HL-60 (cell line): ENCODE measurements at regions not wholly inside any gene's neighbourhood (a gene's known extent, or its start where the extent isn't known, plus 50 kb on each side); places are given as distances from the start of the nearest gene placed in this dataset.

Experiments used
- GABPA ChIP-seq: IDR thresholded peaks from 2 replicates; pipeline ENCODE4 v1.6.1; 2012; ENCODE audit warnings: low read depth
- POLR2AphosphoS5 ChIP-seq: IDR thresholded peaks from 2 replicates; pipeline ENCODE4 v1.6.1; 2012; ENCODE audit warnings: low read depth
- SPI1 ChIP-seq: IDR thresholded peaks from 2 replicates; pipeline ENCODE4 v1.6.1; 2012; ENCODE audit warnings: low read depth, mild to moderate bottlenecking, borderline replicate concordance
- TF ChIP-seq, protein P1 (sequence below): IDR thresholded peaks from one replicate; pipeline ENCODE4 v1.5.1; 2011; ENCODE audit warnings: low read length, control low read depth, inconsistent platforms; ENCODE audit not compliant: insufficient read depth
- TF ChIP-seq, protein P2 (sequence below): IDR thresholded peaks from 2 replicates; pipeline ENCODE4 v1.6.1; 2012; ENCODE audit warnings: low read depth; ENCODE audit not compliant: insufficient replicate concordance

GRCh38 chr2:143852759-143853158, 667.2 kb downstream of the ZEB2 start:
- TF ChIP-seq, protein P1, sequence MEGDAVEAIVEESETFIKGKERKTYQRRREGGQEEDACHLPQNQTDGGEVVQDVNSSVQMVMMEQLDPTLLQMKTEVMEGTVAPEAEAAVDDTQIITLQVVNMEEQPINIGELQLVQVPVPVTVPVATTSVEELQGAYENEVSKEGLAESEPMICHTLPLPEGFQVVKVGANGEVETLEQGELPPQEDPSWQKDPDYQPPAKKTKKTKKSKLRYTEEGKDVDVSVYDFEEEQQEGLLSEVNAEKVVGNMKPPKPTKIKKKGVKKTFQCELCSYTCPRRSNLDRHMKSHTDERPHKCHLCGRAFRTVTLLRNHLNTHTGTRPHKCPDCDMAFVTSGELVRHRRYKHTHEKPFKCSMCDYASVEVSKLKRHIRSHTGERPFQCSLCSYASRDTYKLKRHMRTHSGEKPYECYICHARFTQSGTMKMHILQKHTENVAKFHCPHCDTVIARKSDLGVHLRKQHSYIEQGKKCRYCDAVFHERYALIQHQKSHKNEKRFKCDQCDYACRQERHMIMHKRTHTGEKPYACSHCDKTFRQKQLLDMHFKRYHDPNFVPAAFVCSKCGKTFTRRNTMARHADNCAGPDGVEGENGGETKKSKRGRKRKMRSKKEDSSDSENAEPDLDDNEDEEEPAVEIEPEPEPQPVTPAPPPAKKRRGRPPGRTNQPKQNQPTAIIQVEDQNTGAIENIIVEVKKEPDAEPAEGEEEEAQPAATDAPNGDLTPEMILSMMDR: no peak
- no peak for TF ChIP-seq SPI1
- TF ChIP-seq POLR2AphosphoS5: no peak
- TF ChIP-seq, protein P2, sequence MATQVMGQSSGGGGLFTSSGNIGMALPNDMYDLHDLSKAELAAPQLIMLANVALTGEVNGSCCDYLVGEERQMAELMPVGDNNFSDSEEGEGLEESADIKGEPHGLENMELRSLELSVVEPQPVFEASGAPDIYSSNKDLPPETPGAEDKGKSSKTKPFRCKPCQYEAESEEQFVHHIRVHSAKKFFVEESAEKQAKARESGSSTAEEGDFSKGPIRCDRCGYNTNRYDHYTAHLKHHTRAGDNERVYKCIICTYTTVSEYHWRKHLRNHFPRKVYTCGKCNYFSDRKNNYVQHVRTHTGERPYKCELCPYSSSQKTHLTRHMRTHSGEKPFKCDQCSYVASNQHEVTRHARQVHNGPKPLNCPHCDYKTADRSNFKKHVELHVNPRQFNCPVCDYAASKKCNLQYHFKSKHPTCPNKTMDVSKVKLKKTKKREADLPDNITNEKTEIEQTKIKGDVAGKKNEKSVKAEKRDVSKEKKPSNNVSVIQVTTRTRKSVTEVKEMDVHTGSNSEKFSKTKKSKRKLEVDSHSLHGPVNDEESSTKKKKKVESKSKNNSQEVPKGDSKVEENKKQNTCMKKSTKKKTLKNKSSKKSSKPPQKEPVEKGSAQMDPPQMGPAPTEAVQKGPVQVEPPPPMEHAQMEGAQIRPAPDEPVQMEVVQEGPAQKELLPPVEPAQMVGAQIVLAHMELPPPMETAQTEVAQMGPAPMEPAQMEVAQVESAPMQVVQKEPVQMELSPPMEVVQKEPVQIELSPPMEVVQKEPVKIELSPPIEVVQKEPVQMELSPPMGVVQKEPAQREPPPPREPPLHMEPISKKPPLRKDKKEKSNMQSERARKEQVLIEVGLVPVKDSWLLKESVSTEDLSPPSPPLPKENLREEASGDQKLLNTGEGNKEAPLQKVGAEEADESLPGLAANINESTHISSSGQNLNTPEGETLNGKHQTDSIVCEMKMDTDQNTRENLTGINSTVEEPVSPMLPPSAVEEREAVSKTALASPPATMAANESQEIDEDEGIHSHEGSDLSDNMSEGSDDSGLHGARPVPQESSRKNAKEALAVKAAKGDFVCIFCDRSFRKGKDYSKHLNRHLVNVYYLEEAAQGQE: no peak
- TF ChIP-seq GABPA: no peak
